Smooth muscle cell (in vitro differentiated cells): ENCODE measurements at regions not wholly inside any gene's neighbourhood (a gene's known extent, or its start where the extent isn't known, plus 50 kb on each side); places are given as distances from the start of the nearest gene placed in this dataset.

ENCODE experiments used
- DNase-seq: peaks from one replicate; lab custom pipeline; 2025; ENCODE audit not compliant: unreplicated experiment; lab: John Stamatoyannopoulos, UW
- H2AFZ ChIP-seq: fragments of 200-600 bp; sonication (generic); 2 replicates; pipeline ENCODE4 v1.6.0; 2016; ENCODE audit warnings: antibody characterized with exemption, low read depth, mild to moderate bottlenecking
- H3F3A ChIP-seq: fragments of 200-600 bp; sonication (generic); 2 replicates; pipeline ENCODE4 v1.6.0; 2017; ENCODE audit warnings: antibody characterized with exemption, low read depth
- H3K27ac ChIP-seq: fragments of 200-600 bp; sonication (generic); 2 replicates; pipeline ENCODE4 v1.5.1; 2016; ENCODE audit warnings: low read depth, mild to moderate bottlenecking
- H3K27me3 ChIP-seq: fragments of 200-600 bp; sonication (generic); 2 replicates; pipeline ENCODE4 v1.6.1; 2016; ENCODE audit warnings: low read depth, mild to moderate bottlenecking
- H3K36me3 ChIP-seq: fragments of 200-600 bp; sonication (generic); 2 replicates; pipeline ENCODE4 v1.5.1; 2016; ENCODE audit warnings: low read depth
- H3K4me1 ChIP-seq: fragments of 200-600 bp; sonication (generic); 2 replicates; pipeline ENCODE4 v1.5.1; 2016; ENCODE audit warnings: low read depth
- H3K4me2 ChIP-seq: fragments of 200-600 bp; sonication (generic); 2 replicates; pipeline ENCODE4 v1.6.0; 2016; ENCODE audit warnings: mild to moderate bottlenecking
- H3K4me3 ChIP-seq: fragments of 200-600 bp; sonication (generic); 2 replicates; pipeline ENCODE4 v1.5.1; 2016; ENCODE audit warnings: mild to moderate bottlenecking
- H3K79me2 ChIP-seq: fragments of 200-600 bp; sonication (generic); 2 replicates; pipeline ENCODE4 v1.6.0; 2016; ENCODE audit warnings: low read depth, mild to moderate bottlenecking
- H3K9ac ChIP-seq: fragments of 200-600 bp; sonication (generic); 2 replicates; pipeline ENCODE4 v1.6.0; 2016; ENCODE audit warnings: low read depth
- H3K9me3 ChIP-seq: fragments of 200-600 bp; sonication (generic); replicated peaks from 2 replicates; pipeline ENCODE4 v1.5.1; 2016; ENCODE audit warnings: low read depth
- H4K20me1 ChIP-seq: fragments of 200-600 bp; sonication (generic); 2 replicates; pipeline ENCODE4 v1.6.0; 2016; ENCODE audit warnings: low read depth
- CTCF ChIP-seq: fragments of 200-600 bp; sonication (generic); IDR thresholded peaks from 2 replicates; pipeline ENCODE4 v1.5.1; 2017; ENCODE audit warnings: borderline replicate concordance, mild to moderate bottlenecking, antibody characterized with exemption; ENCODE audit not compliant: insufficient read depth, poor library complexity, severe bottlenecking
- WGBS: methylation state at CpG from one replicate; pipeline ENCODE4 v1.1.7; 2016; ENCODE audit warnings: low lambda C conversion rate; 5-methylcytosine and 5-hydroxymethylcytosine counted together

GRCh38 chr16:19948186-19949104 is 63.8 kb upstream of the GPRC5B start:
- H2AFZ ChIP-seq: no peak overlapping the region
- no peak overlapping the region for H3K4me3 ChIP-seq
- no CpG with 5 or more reads among the region's 8 CpGs for WGBS
- no peak overlapping the region for H3K9ac ChIP-seq
- no peaks in the 10 kb centered on the region for H3K4me1 ChIP-seq
- H3F3A ChIP-seq: no peaks in the 10 kb centered on the region
- no peaks in the 10 kb centered on the region for H3K36me3 ChIP-seq
- H3K27ac ChIP-seq: no peak overlapping the region
- DNase-seq: no peak
- H4K20me1 ChIP-seq: no peaks in the 10 kb centered on the region
- H3K27me3 ChIP-seq: no peaks in the 10 kb centered on the region
- no peaks in the 10 kb centered on the region for H3K79me2 ChIP-seq
- TF ChIP-seq CTCF: no peak
- H3K9me3 ChIP-seq: no peaks in the 10 kb centered on the region
- no peak overlapping the region for H3K4me2 ChIP-seq

GRCh38 chr16:19945934-19946333 is 61.3 kb upstream of the GPRC5B start:
- H3F3A ChIP-seq: no peaks in the 10 kb centered on the region
- no peak overlapping the region for H3K4me2 ChIP-seq
- no CpG with 5 or more reads among the region's 1 CpG for WGBS

GRCh38 chr16:19940195-19940594 is 55.5 kb upstream of the GPRC5B start:
- no peak for DNase-seq
- H3K9me3 ChIP-seq: no peaks in the 10 kb centered on the region
- H3K79me2 ChIP-seq: no peaks in the 10 kb centered on the region
- no peak overlapping the region for H3K4me3 ChIP-seq
- no peaks in the 10 kb centered on the region for H4K20me1 ChIP-seq
- WGBS: no CpG with 5 or more reads among the region's 6 CpGs
- no peak overlapping the region for H2AFZ ChIP-seq
- no peak overlapping the region for H3K9ac ChIP-seq
- no peaks in the 10 kb centered on the region for H3K27me3 ChIP-seq
- H3K4me2 ChIP-seq: no peak overlapping the region
- no peaks in the 10 kb centered on the region for H3K4me1 ChIP-seq
- H3K36me3 ChIP-seq: no peaks in the 10 kb centered on the region
- no peak overlapping the region for H3K27ac ChIP-seq
- no peak for TF ChIP-seq CTCF
- H3F3A ChIP-seq: no peaks in the 10 kb centered on the region

More at GRCh38 chr16:19945934-19946333, 61.3 kb upstream of the GPRC5B start:
- Histone ChIP-seq H3K27ac (no peak overlapping the region), H3K9me3 (no peaks in the 10 kb centered on the region), H3K9ac (no peak overlapping the region), H3K4me3 (no peak overlapping the region), H3K79me2 (no peaks in the 10 kb centered on the region), H2AFZ (no peak overlapping the region), H4K20me1 (no peaks in the 10 kb centered on the region), H3K36me3 (no peaks in the 10 kb centered on the region), H3K4me1 (no peaks in the 10 kb centered on the region), H3K27me3 (no peaks in the 10 kb centered on the region)
- TF ChIP-seq CTCF: no peak
- no peak for DNase-seq

- Histone ChIP-seq H3F3A (no peaks in the 10 kb centered on the region), H3K4me3 (no peak overlapping the region), H3K79me2 (no peaks in the 10 kb centered on the region), H3K9ac (no peak overlapping the region), H4K20me1 (no peaks in the 10 kb centered on the region), H3K27me3 (no peaks in the 10 kb centered on the region), H2AFZ (no peak overlapping the region), H3K4me1 (no peaks in the 10 kb centered on the region), H3K9me3 (no peaks in the 10 kb centered on the region), H3K27ac (no peak overlapping the region), H3K36me3 (no peaks in the 10 kb centered on the region), H3K4me2 (no peak overlapping the region)
- no CpG with 5 or more reads among the region's 5 CpGs for WGBS
- DNase-seq: no peak
- no peak for TF ChIP-seq CTCF
These were observed 54.9 kb upstream of the GPRC5B start for GRCh38 chr16:19939553-19939952.
